ENCODE measurements at regions not wholly inside any gene's neighbourhood (a gene's known extent, or its start where the extent isn't known, plus 50 kb on each side); places are given as distances from the start of the nearest gene placed in this dataset.

DNA sequence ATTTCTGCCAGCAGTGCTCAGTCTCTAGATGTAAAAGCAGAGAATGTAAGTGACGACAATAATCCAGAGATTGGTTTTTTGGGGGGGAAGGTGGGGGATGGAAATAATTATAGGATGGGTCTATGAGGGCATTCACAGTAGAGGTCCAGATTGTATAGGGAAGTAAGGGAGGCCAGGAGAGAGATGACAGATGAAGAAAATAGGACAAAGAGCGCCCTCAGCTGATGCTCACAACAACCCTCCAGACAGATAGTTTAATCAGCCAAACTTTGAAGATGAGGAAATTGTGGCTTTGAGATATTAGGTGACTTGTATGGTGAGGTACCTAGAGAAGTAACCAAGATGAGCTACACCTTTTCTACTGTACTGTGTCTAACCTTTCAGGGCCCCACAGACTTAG is 137.9 kb downstream of the MAGEB17 start:
- H2AFZ ChIP-seq (ENCODE audit: low read depth, low read length) = no peak overlapping the region
- H3K4me1 ChIP-seq (ENCODE audit: low read length) = no peaks in the 10 kb centered on the region
- no peak overlapping the region for H3K4me3 ChIP-seq (ENCODE audit: low read length)
- H3K27me3 ChIP-seq (ENCODE audit: low read depth, low read length) = no peaks in the 10 kb centered on the region
- H3K27ac ChIP-seq (ENCODE audit: low read length) = no peak overlapping the region
- no peaks in the 10 kb centered on the region for H4K20me1 ChIP-seq (ENCODE audit: insufficient read depth, low read length)
- H3K4me2 ChIP-seq (ENCODE audit: low read length) = no peak overlapping the region
- H3K9ac ChIP-seq (ENCODE audit: low read length) = no peak overlapping the region
- H3K9me3 ChIP-seq (ENCODE audit: insufficient read depth, low read length) = no peaks in the 10 kb centered on the region
- H3K79me2 ChIP-seq (ENCODE audit: low read length) = no peaks in the 10 kb centered on the region
- no peaks in the 10 kb centered on the region for H3K36me3 ChIP-seq (replicated peaks; ENCODE audit: low read depth, low read length)
- TF ChIP-seq, protein P1, sequence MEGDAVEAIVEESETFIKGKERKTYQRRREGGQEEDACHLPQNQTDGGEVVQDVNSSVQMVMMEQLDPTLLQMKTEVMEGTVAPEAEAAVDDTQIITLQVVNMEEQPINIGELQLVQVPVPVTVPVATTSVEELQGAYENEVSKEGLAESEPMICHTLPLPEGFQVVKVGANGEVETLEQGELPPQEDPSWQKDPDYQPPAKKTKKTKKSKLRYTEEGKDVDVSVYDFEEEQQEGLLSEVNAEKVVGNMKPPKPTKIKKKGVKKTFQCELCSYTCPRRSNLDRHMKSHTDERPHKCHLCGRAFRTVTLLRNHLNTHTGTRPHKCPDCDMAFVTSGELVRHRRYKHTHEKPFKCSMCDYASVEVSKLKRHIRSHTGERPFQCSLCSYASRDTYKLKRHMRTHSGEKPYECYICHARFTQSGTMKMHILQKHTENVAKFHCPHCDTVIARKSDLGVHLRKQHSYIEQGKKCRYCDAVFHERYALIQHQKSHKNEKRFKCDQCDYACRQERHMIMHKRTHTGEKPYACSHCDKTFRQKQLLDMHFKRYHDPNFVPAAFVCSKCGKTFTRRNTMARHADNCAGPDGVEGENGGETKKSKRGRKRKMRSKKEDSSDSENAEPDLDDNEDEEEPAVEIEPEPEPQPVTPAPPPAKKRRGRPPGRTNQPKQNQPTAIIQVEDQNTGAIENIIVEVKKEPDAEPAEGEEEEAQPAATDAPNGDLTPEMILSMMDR (IDR thresholded peaks at IDR 0.05; ENCODE audit: low read depth, low read length) = no peak
- TF ChIP-seq EZH2phosphoT487 (IDR thresholded peaks at IDR 0.05; ENCODE audit: low read depth) = no peak

DNA sequence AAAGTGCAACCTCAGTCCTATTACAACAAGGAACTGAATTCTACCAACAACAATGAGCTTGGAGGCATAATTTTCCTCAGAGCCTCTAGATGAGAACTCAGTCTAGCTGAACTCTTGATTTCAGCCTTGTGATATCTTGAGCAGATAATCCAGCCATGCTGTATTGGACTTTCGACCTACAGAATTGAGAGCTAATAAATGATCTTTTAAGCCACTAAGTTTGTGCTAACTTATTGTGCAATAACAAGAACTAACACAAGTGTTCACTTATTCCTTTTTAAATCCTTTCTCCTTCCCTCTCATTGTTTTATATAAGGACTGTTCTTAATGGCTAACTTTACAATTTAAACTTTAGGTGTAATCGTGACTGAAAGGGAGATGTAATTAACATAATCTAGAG is 140.7 kb downstream of the MAGEB17 start:
- Histone ChIP-seq H3K4me1 (ENCODE audit: low read length) (no peaks in the 10 kb centered on the region), H2AFZ (ENCODE audit: low read depth, low read length) (no peak overlapping the region), H4K20me1 (ENCODE audit: insufficient read depth, low read length) (no peaks in the 10 kb centered on the region), H3K9ac (ENCODE audit: low read length) (no peak overlapping the region), H3K36me3 (replicated peaks; ENCODE audit: low read depth, low read length) (no peaks in the 10 kb centered on the region), H3K27me3 (ENCODE audit: low read depth, low read length) (no peaks in the 10 kb centered on the region), H3K4me3 (ENCODE audit: low read length) (no peak overlapping the region), H3K27ac (ENCODE audit: low read length) (no peak overlapping the region), H3K79me2 (ENCODE audit: low read length) (no peaks in the 10 kb centered on the region), H3K4me2 (ENCODE audit: low read length) (no peak overlapping the region), H3K9me3 (ENCODE audit: insufficient read depth, low read length) (no peaks in the 10 kb centered on the region)
- TF ChIP-seq, protein P1 (IDR thresholded peaks at IDR 0.05; ENCODE audit: low read depth, low read length) = no peak
- no peak for TF ChIP-seq EZH2phosphoT487 (IDR thresholded peaks at IDR 0.05; ENCODE audit: low read depth)

DNA sequence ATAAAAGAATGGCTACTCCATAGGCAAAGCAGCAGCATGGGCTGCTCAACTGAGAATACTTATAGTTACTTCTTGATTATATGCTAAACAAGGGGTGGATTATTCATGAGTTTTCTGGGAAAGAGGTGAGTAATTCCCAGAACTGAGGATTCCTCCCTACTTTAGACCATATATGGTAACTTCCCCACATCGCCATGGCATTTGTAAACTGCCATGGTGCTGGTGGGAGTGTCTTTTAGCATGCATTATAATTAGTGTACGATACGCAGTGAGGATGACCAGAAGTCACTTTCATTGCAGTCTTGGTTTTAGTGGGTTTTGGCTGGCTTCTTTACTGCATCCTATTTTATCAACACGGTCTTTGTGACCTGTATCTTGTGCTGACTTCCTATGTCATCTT is 141.5 kb downstream of the MAGEB17 start:
- Histone ChIP-seq H3K9me3 (ENCODE audit: insufficient read depth, low read length) (no peaks in the 10 kb centered on the region), H3K79me2 (ENCODE audit: low read length) (no peaks in the 10 kb centered on the region), H3K4me3 (ENCODE audit: low read length) (no peak overlapping the region), H3K4me1 (ENCODE audit: low read length) (no peaks in the 10 kb centered on the region), H4K20me1 (ENCODE audit: insufficient read depth, low read length) (no peaks in the 10 kb centered on the region), H3K36me3 (replicated peaks; ENCODE audit: low read depth, low read length) (no peaks in the 10 kb centered on the region), H3K27ac (ENCODE audit: low read length) (no peak overlapping the region), H3K4me2 (ENCODE audit: low read length) (no peak overlapping the region), H3K27me3 (ENCODE audit: low read depth, low read length) (no peaks in the 10 kb centered on the region), H2AFZ (ENCODE audit: low read depth, low read length) (no peak overlapping the region), H3K9ac (ENCODE audit: low read length) (no peak overlapping the region)
- TF ChIP-seq, protein P1 (IDR thresholded peaks at IDR 0.05; ENCODE audit: low read depth, low read length) = no peak
- no peak for TF ChIP-seq EZH2phosphoT487 (IDR thresholded peaks at IDR 0.05; ENCODE audit: low read depth)

DNA sequence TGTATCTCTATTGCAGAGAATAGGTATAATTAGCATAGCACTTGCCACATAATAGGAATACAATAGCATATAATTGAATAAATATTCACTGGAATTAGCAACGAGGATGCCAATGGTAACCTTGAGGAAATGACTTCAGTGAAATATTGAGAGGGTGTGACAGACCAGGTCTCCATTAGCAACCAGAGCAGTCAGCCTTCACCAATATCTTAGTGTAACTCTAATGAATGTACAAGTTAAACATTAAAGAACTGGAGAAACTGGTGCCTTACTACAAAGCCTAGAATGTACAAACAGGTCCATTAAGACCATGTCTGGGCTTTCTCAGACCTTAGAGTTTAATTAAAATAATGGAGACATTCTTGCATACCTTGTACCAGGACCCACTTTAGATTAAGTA is 143.0 kb downstream of the MAGEB17 start:
- Histone ChIP-seq H3K4me3 (ENCODE audit: low read length) (no peak overlapping the region), H3K27ac (ENCODE audit: low read length) (no peak overlapping the region), H3K9ac (ENCODE audit: low read length) (no peak overlapping the region), H4K20me1 (ENCODE audit: insufficient read depth, low read length) (no peaks in the 10 kb centered on the region), H3K4me2 (ENCODE audit: low read length) (no peak overlapping the region), H3K4me1 (ENCODE audit: low read length) (no peaks in the 10 kb centered on the region), H3K79me2 (ENCODE audit: low read length) (no peaks in the 10 kb centered on the region), H3K36me3 (replicated peaks; ENCODE audit: low read depth, low read length) (no peaks in the 10 kb centered on the region), H3K27me3 (ENCODE audit: low read depth, low read length) (no peaks in the 10 kb centered on the region), H2AFZ (ENCODE audit: low read depth, low read length) (no peak overlapping the region), H3K9me3 (ENCODE audit: insufficient read depth, low read length) (no peaks in the 10 kb centered on the region)
- TF ChIP-seq EZH2phosphoT487 (IDR thresholded peaks at IDR 0.05; ENCODE audit: low read depth) = no peak
- TF ChIP-seq, protein P1 (IDR thresholded peaks at IDR 0.05; ENCODE audit: low read depth, low read length) = no peak

All from OCI-LY3 (cell line).